ENCODE measurements at regions not wholly inside any gene's neighbourhood (a gene's known extent, or its start where the extent isn't known, plus 50 kb on each side); places are given as distances from the start of the nearest gene placed in this dataset.

GRCh38 chr7:34449765-34450164 lies 208.3 kb upstream of the NPSR1 start:
- H3K9ac ChIP-seq (ENCODE audit: low read depth, low read length): no peak overlapping the region
- no peaks in the 10 kb centered on the region for H3K27me3 ChIP-seq (ENCODE audit: insufficient read depth, low read length)
- H3K4me3 ChIP-seq (ENCODE audit: low read length): no peak overlapping the region
- H3K36me3 ChIP-seq (ENCODE audit: insufficient read depth, low read depth, low read length): no peaks in the 10 kb centered on the region
- no peak overlapping the region for H3K27ac ChIP-seq (ENCODE audit: low read length)
- H3K4me1 ChIP-seq (ENCODE audit: insufficient read depth, low read length): peaks cover 6% of the 10 kb centered on the region
- H3K9me3 ChIP-seq (ENCODE audit: insufficient read depth, low read depth, low read length): no peaks in the 10 kb centered on the region

- Histone ChIP-seq H3K9me3 (ENCODE audit: insufficient read depth, low read depth, low read length) (no peaks in the 10 kb centered on the region), H3K36me3 (ENCODE audit: insufficient read depth, low read depth, low read length) (no peaks in the 10 kb centered on the region), H3K4me1 (ENCODE audit: insufficient read depth, low read length) (peaks cover 8% of the 10 kb centered on the region), H3K4me3 (ENCODE audit: low read length) (no peak overlapping the region), H3K9ac (ENCODE audit: low read depth, low read length) (no peak overlapping the region), H3K27me3 (ENCODE audit: insufficient read depth, low read length) (no peaks in the 10 kb centered on the region), H3K27ac (ENCODE audit: low read length) (no peak overlapping the region)
Observed at GRCh38 chr7:34451183-34451582, 206.8 kb upstream of the NPSR1 start.

GRCh38 chr7:34451923-34452322 lies 206.1 kb upstream of the NPSR1 start:
- H3K36me3 ChIP-seq (ENCODE audit: insufficient read depth, low read depth, low read length): no peaks in the 10 kb centered on the region
- no peak overlapping the region for H3K9ac ChIP-seq (ENCODE audit: low read depth, low read length)
- no peaks in the 10 kb centered on the region for H3K9me3 ChIP-seq (ENCODE audit: insufficient read depth, low read depth, low read length)
- H3K27ac ChIP-seq (ENCODE audit: low read length): no peak overlapping the region
- H3K27me3 ChIP-seq (ENCODE audit: insufficient read depth, low read length): no peaks in the 10 kb centered on the region
- no peak overlapping the region for H3K4me3 ChIP-seq (ENCODE audit: low read length)
- H3K4me1 ChIP-seq (ENCODE audit: insufficient read depth, low read length): peaks cover 8% of the 10 kb centered on the region

- Histone ChIP-seq H3K36me3 (ENCODE audit: insufficient read depth, low read depth, low read length) (no peaks in the 10 kb centered on the region), H3K9ac (ENCODE audit: low read depth, low read length) (no peak overlapping the region), H3K9me3 (ENCODE audit: insufficient read depth, low read depth, low read length) (no peaks in the 10 kb centered on the region), H3K4me3 (ENCODE audit: low read length) (no peak overlapping the region), H3K4me1 (ENCODE audit: insufficient read depth, low read length) (peaks cover 8% of the 10 kb centered on the region), H3K27me3 (ENCODE audit: insufficient read depth, low read length) (no peaks in the 10 kb centered on the region), H3K27ac (ENCODE audit: low read length) (no peak overlapping the region)
Observed at GRCh38 chr7:34452363-34452762, 205.7 kb upstream of the NPSR1 start.

- H3K4me3 ChIP-seq (ENCODE audit: low read length): no peak overlapping the region
- no peak overlapping the region for H3K9ac ChIP-seq (ENCODE audit: low read depth, low read length)
- no peak overlapping the region for H3K27ac ChIP-seq (ENCODE audit: low read length)
- no peaks in the 10 kb centered on the region for H3K36me3 ChIP-seq (ENCODE audit: insufficient read depth, low read depth, low read length)
- no peaks in the 10 kb centered on the region for H3K9me3 ChIP-seq (ENCODE audit: insufficient read depth, low read depth, low read length)
- peaks cover 8% of the 10 kb centered on the region for H3K4me1 ChIP-seq (ENCODE audit: insufficient read depth, low read length)
- no peaks in the 10 kb centered on the region for H3K27me3 ChIP-seq (ENCODE audit: insufficient read depth, low read length)
Observed at GRCh38 chr7:34453150-34453549, 204.9 kb upstream of the NPSR1 start.

- H3K27me3 ChIP-seq (ENCODE audit: insufficient read depth, low read length): no peaks in the 10 kb centered on the region
- H3K4me1 ChIP-seq (ENCODE audit: insufficient read depth, low read length): peaks cover 8% of the 10 kb centered on the region
- no peak overlapping the region for H3K27ac ChIP-seq (ENCODE audit: low read length)
- H3K9me3 ChIP-seq (ENCODE audit: insufficient read depth, low read depth, low read length): no peaks in the 10 kb centered on the region
- no peak overlapping the region for H3K9ac ChIP-seq (ENCODE audit: low read depth, low read length)
- no peak overlapping the region for H3K4me3 ChIP-seq (ENCODE audit: low read length)
- no peaks in the 10 kb centered on the region for H3K36me3 ChIP-seq (ENCODE audit: insufficient read depth, low read depth, low read length)
Observed at GRCh38 chr7:34454381-34454780, 203.6 kb upstream of the NPSR1 start.

- Histone ChIP-seq H3K27ac (ENCODE audit: low read length) (no peak overlapping the region), H3K9me3 (ENCODE audit: insufficient read depth, low read depth, low read length) (no peaks in the 10 kb centered on the region), H3K36me3 (ENCODE audit: insufficient read depth, low read depth, low read length) (no peaks in the 10 kb centered on the region), H3K4me1 (ENCODE audit: insufficient read depth, low read length) (peaks cover 8% of the 10 kb centered on the region), H3K4me3 (ENCODE audit: low read length) (no peak overlapping the region), H3K9ac (ENCODE audit: low read depth, low read length) (no peak overlapping the region), H3K27me3 (ENCODE audit: insufficient read depth, low read length) (no peaks in the 10 kb centered on the region)
Observed at GRCh38 chr7:34457329-34457728, 200.7 kb upstream of the NPSR1 start.

GRCh38 chr7:34463830-34464229 lies 194.2 kb upstream of the NPSR1 start:
- H3K4me1 ChIP-seq (ENCODE audit: insufficient read depth, low read length): no peaks in the 10 kb centered on the region
- no peaks in the 10 kb centered on the region for H3K36me3 ChIP-seq (ENCODE audit: insufficient read depth, low read depth, low read length)
- H3K27ac ChIP-seq (ENCODE audit: low read length): no peak overlapping the region
- H3K27me3 ChIP-seq (ENCODE audit: insufficient read depth, low read length): no peaks in the 10 kb centered on the region
- no peak overlapping the region for H3K4me3 ChIP-seq (ENCODE audit: low read length)
- H3K9me3 ChIP-seq (ENCODE audit: insufficient read depth, low read depth, low read length): no peaks in the 10 kb centered on the region
- no peak overlapping the region for H3K9ac ChIP-seq (ENCODE audit: low read depth, low read length)

GRCh38 chr7:34471844-34472243 lies 186.2 kb upstream of the NPSR1 start:
- no peaks in the 10 kb centered on the region for H3K36me3 ChIP-seq (ENCODE audit: insufficient read depth, low read depth, low read length)
- 0 out of 2 replicates have a peak, but pooled peaks cover 7% of the 10 kb centered on the region for H3K9me3 ChIP-seq (ENCODE audit: insufficient read depth, low read depth, low read length)
- no peak overlapping the region for H3K9ac ChIP-seq (ENCODE audit: low read depth, low read length)
- no peak overlapping the region for H3K4me3 ChIP-seq (ENCODE audit: low read length)
- no peaks in the 10 kb centered on the region for H3K27me3 ChIP-seq (ENCODE audit: insufficient read depth, low read length)
- no peak overlapping the region for H3K27ac ChIP-seq (ENCODE audit: low read length)
- H3K4me1 ChIP-seq (ENCODE audit: insufficient read depth, low read length): no peaks in the 10 kb centered on the region

GRCh38 chr7:34486371-34486770 lies 171.6 kb upstream of the NPSR1 start:
- Histone ChIP-seq H3K27ac (ENCODE audit: low read length) (no peak overlapping the region), H3K9me3 (ENCODE audit: insufficient read depth, low read depth, low read length) (no peaks in the 10 kb centered on the region), H3K27me3 (ENCODE audit: insufficient read depth, low read length) (no peaks in the 10 kb centered on the region), H3K36me3 (ENCODE audit: insufficient read depth, low read depth, low read length) (no peaks in the 10 kb centered on the region), H3K4me1 (ENCODE audit: insufficient read depth, low read length) (peaks cover 25% of the 10 kb centered on the region), H3K4me3 (ENCODE audit: low read length) (no peak overlapping the region), H3K9ac (ENCODE audit: low read depth, low read length) (no peak overlapping the region)

GRCh38 chr7:34487391-34488115 lies 170.5 kb upstream of the NPSR1 start:
- Histone ChIP-seq H3K27ac (ENCODE audit: low read length) (no peak overlapping the region), H3K36me3 (ENCODE audit: insufficient read depth, low read depth, low read length) (no peaks in the 10 kb centered on the region), H3K9me3 (ENCODE audit: insufficient read depth, low read depth, low read length) (no peaks in the 10 kb centered on the region), H3K27me3 (ENCODE audit: insufficient read depth, low read length) (no peaks in the 10 kb centered on the region), H3K9ac (ENCODE audit: low read depth, low read length) (no peak overlapping the region), H3K4me1 (ENCODE audit: insufficient read depth, low read length) (peaks cover 22% of the 10 kb centered on the region), H3K4me3 (ENCODE audit: low read length) (no peak overlapping the region)

GRCh38 chr7:34488766-34489165 lies 169.3 kb upstream of the NPSR1 start:
- Histone ChIP-seq H3K9ac (ENCODE audit: low read depth, low read length) (no peak overlapping the region), H3K4me3 (ENCODE audit: low read length) (no peak overlapping the region), H3K27ac (ENCODE audit: low read length) (no peak overlapping the region), H3K27me3 (ENCODE audit: insufficient read depth, low read length) (no peaks in the 10 kb centered on the region), H3K36me3 (ENCODE audit: insufficient read depth, low read depth, low read length) (no peaks in the 10 kb centered on the region), H3K4me1 (ENCODE audit: insufficient read depth, low read length) (peaks cover 16% of the 10 kb centered on the region), H3K9me3 (ENCODE audit: insufficient read depth, low read depth, low read length) (no peaks in the 10 kb centered on the region)

Data from iPS-20b (cell line).